Fibroblast of lung (primary cell): ENCODE measurements at regions not wholly inside any gene's neighbourhood (a gene's known extent, or its start where the extent isn't known, plus 50 kb on each side); places are given as distances from the start of the nearest gene placed in this dataset.

ENCODE experiments used
- DNase-seq, 2 donors: peaks; one replicate each; pipeline versions ENCODE4 v3.0.0 to v3.0.0-alpha.2; 2010; ENCODE audit warnings: low read depth in 2 of 2
- H2AFZ ChIP-seq: 2 replicates; pipeline ENCODE4 v1.5.1; 2012; ENCODE audit warnings: low read length, control low read depth, inconsistent platforms
- H3K27ac ChIP-seq: 2 replicates; pipeline ENCODE4 v1.5.1; 2011; ENCODE audit warnings: low read length, control low read depth; ENCODE audit not compliant: insufficient read depth
- H3K27me3 ChIP-seq: 2 replicates; pipeline ENCODE4 v1.5.1; 2011; ENCODE audit warnings: mild to moderate bottlenecking, low read length; ENCODE audit not compliant: control insufficient read depth, insufficient read depth
- H3K36me3 ChIP-seq: 2 replicates; pipeline ENCODE4 v1.5.1; 2011; ENCODE audit warnings: low read length; ENCODE audit not compliant: control insufficient read depth, insufficient read depth
- H3K4me1 ChIP-seq: 2 replicates; pipeline ENCODE4 v1.5.1; 2011; ENCODE audit warnings: low read length; ENCODE audit not compliant: control insufficient read depth, insufficient read depth; ENCODE audit errors: extremely low read depth
- H3K4me2 ChIP-seq: 2 replicates; pipeline ENCODE4 v1.5.1; 2011; ENCODE audit warnings: low read length, control low read depth; ENCODE audit not compliant: insufficient read depth; ENCODE audit errors: extremely low read depth
- H3K4me3 ChIP-seq, 4 experiments: fragments of 200-600 bp in 1 of 4; sonication (generic) in 1 of 4; replicated peaks in 1 of 4; 2 replicates each; pipeline ENCODE4 v1.5.1; 2011 to 2016; ENCODE audit warnings: low read length in 4 of 4, low read depth in 3 of 4, mild to moderate bottlenecking in 3 of 4, control low read depth in 2 of 4, inconsistent platforms in 1 of 4, mixed read lengths in 1 of 4; ENCODE audit not compliant: insufficient read depth in 1 of 4; ENCODE audit errors: control extremely low read depth in 1 of 4
- H3K79me2 ChIP-seq: 2 replicates; pipeline ENCODE4 v1.5.1; 2012; ENCODE audit warnings: mild to moderate bottlenecking, low read length, inconsistent platforms; ENCODE audit not compliant: control insufficient read depth, insufficient read depth
- H3K9ac ChIP-seq: 2 replicates; pipeline ENCODE4 v1.5.1; 2011; ENCODE audit warnings: mild to moderate bottlenecking, low read length, control low read depth; ENCODE audit not compliant: insufficient read depth
- H3K9me3 ChIP-seq: 2 replicates; pipeline ENCODE4 v1.5.1; 2012; ENCODE audit warnings: low read depth, low read length; ENCODE audit not compliant: control insufficient read depth, insufficient read depth
- H4K20me1 ChIP-seq: 2 replicates; pipeline ENCODE4 v1.5.1; 2011; ENCODE audit warnings: low read length; ENCODE audit not compliant: control insufficient read depth, insufficient read depth; ENCODE audit errors: extremely low read depth
- CTCF ChIP-seq, 2 donors: IDR thresholded peaks in 1 of 2; conservative IDR thresholded peaks in 1 of 2; 1 replicate in 1 of 2; 2 replicates in 1 of 2; pipeline ENCODE4 v1.5.1; 2011 to 2012; ENCODE audit warnings: low read length in 2 of 2, control low read depth in 1 of 2, inconsistent platforms in 1 of 2, low read depth in 1 of 2, mild to moderate bottlenecking in 1 of 2
- EZH2 ChIP-seq: IDR thresholded peaks from 2 replicates; pipeline ENCODE4 v1.5.1; 2012; ENCODE audit warnings: low read length, control low read depth, mild to moderate bottlenecking; ENCODE audit errors: missing control alignments

GRCh38 chr2:173614265-173614930 is 259.7 kb downstream of the CDCA7 start:
- Histone ChIP-seq H3K4me1 (no peaks in the 10 kb centered on the region), H3K27me3 (peaks cover 5% of the 10 kb centered on the region), H3K9ac (no peak overlapping the region), H3K79me2 (no peaks in the 10 kb centered on the region), H3K4me3 (no peak overlapping the region), H2AFZ (no peak overlapping the region), H3K27ac (no peak overlapping the region), H3K9me3 (no peaks in the 10 kb centered on the region), H3K4me2 (no peak overlapping the region), H3K36me3 (no peaks in the 10 kb centered on the region), H4K20me1 (no peaks in the 10 kb centered on the region)
- DNase-seq, result no peak
- no peak for TF ChIP-seq CTCF (conservative IDR thresholded peaks at IDR 0.05 in 1 of 2, IDR thresholded peaks at IDR 0.05 in 1 of 2; ENCODE audit: low read depth in 1 of 2, low read length in 2 of 2)
- TF ChIP-seq EZH2, result no peak

- H3K4me1 ChIP-seq, result no peaks in the 10 kb centered on the region
- no peak overlapping the region for H3K9ac ChIP-seq
- no peak overlapping the region for H3K4me2 ChIP-seq
- no peaks in the 10 kb centered on the region for H3K79me2 ChIP-seq
- H3K27ac ChIP-seq, result no peak overlapping the region
- H3K9me3 ChIP-seq, result no peaks in the 10 kb centered on the region
- H4K20me1 ChIP-seq, result no peaks in the 10 kb centered on the region
- H3K27me3 ChIP-seq, result no peaks in the 10 kb centered on the region
- no peak for DNase-seq
- no peak overlapping the region for H3K4me3 ChIP-seq
- no peaks in the 10 kb centered on the region for H3K36me3 ChIP-seq
- H2AFZ ChIP-seq, result no peak overlapping the region
- no peak for TF ChIP-seq EZH2
- TF ChIP-seq CTCF (conservative IDR thresholded peaks at IDR 0.05 in 1 of 2, IDR thresholded peaks at IDR 0.05 in 1 of 2; ENCODE audit: low read depth in 1 of 2, low read length in 2 of 2), result no peak
Observed at GRCh38 chr2:173623438-173624319, 269.0 kb downstream of the CDCA7 start.

GRCh38 chr2:173625315-173625714 is 270.6 kb downstream of the CDCA7 start:
- Histone ChIP-seq H3K9ac (no peak overlapping the region), H3K4me1 (no peaks in the 10 kb centered on the region), H4K20me1 (no peaks in the 10 kb centered on the region), H3K27me3 (no peaks in the 10 kb centered on the region), H3K79me2 (no peaks in the 10 kb centered on the region), H3K36me3 (no peaks in the 10 kb centered on the region), H3K9me3 (no peaks in the 10 kb centered on the region), H3K27ac (no peak overlapping the region), H3K4me2 (no peak overlapping the region), H3K4me3 (no peak overlapping the region), H2AFZ (no peak overlapping the region)
- TF ChIP-seq CTCF (conservative IDR thresholded peaks at IDR 0.05 in 1 of 2, IDR thresholded peaks at IDR 0.05 in 1 of 2; ENCODE audit: low read depth in 1 of 2, low read length in 2 of 2) (no peak), EZH2 (no peak)
- DNase-seq, result no peak
